ENCODE measurements at regions not wholly inside any gene's neighbourhood (a gene's known extent, or its start where the extent isn't known, plus 50 kb on each side); places are given as distances from the start of the nearest gene placed in this dataset.
A peak's percentile ranks its signal among the peaks of the same experiment; 100 is the strongest.

DNA sequence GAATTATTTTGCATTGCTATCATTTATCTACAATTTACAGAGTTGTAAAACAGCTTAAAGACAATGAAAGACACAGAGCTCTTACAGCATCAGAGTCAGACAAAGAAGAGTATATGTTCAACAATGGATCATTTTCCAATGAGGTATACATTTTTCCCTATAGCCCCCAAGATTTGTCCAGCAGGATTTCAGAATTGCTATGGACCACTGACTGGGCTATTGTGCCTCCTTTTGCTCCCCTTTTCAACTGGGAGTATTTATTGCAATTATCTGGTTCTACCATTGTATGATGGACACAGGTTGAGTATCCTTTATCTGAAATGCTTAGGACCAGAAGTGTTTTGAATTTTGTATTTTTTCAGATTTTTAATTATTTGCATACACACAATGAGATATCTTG lies 62.5 kb upstream of the DNAH14 start:
- TF ChIP-seq, protein P1, sequence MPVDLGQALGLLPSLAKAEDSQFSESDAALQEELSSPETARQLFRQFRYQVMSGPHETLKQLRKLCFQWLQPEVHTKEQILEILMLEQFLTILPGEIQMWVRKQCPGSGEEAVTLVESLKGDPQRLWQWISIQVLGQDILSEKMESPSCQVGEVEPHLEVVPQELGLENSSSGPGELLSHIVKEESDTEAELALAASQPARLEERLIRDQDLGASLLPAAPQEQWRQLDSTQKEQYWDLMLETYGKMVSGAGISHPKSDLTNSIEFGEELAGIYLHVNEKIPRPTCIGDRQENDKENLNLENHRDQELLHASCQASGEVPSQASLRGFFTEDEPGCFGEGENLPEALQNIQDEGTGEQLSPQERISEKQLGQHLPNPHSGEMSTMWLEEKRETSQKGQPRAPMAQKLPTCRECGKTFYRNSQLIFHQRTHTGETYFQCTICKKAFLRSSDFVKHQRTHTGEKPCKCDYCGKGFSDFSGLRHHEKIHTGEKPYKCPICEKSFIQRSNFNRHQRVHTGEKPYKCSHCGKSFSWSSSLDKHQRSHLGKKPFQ (tag by site-specific recombination; IDR thresholded peaks at IDR 0.05), result no peak
- TF ChIP-seq, protein P2, sequence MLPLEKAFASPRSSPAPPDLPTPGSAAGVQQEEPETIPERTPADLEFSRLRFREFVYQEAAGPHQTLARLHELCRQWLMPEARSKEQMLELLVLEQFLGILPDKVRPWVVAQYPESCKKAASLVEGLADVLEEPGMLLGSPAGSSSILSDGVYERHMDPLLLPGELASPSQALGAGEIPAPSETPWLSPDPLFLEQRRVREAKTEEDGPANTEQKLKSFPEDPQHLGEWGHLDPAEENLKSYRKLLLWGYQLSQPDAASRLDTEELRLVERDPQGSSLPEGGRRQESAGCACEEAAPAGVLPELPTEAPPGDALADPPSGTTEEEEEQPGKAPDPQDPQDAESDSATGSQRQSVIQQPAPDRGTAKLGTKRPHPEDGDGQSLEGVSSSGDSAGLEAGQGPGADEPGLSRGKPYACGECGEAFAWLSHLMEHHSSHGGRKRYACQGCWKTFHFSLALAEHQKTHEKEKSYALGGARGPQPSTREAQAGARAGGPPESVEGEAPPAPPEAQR (tag by site-specific recombination; IDR thresholded peaks at IDR 0.05), result no peak
- peak; percentile 36 for TF ChIP-seq SETDB1 (IDR thresholded peaks at IDR 0.05; ENCODE audit: insufficient read length, low read length)
- H3K27ac ChIP-seq (ENCODE audit: extremely low read depth, low read depth, low read length), result no peak overlapping the region
- H3K4me3 ChIP-seq (ENCODE audit: low read depth, low read length), result no peak overlapping the region
- H3K9me3 ChIP-seq (ENCODE audit: control insufficient read depth, insufficient read depth, low read depth, low read length), result no peaks in the 10 kb centered on the region; the same call in 1 of the 2 replicates
- ChIA-PET POLR2A (no interaction called here), CTCF (interaction anchor here (1.1 kb wide), 1 partner anchor 354 kb away, joined by 4 read pairs; no protein-coding TSS in a partner anchor)
- H3K36me3 ChIP-seq (ENCODE audit: control insufficient read depth in 2 of 2, insufficient read depth in 1 of 2, low read length in 2 of 2), result no peaks in the 10 kb centered on the region
- no peaks in the 10 kb centered on the region for H3K4me1 ChIP-seq (ENCODE audit: control insufficient read depth, insufficient read depth, low read length)

DNA sequence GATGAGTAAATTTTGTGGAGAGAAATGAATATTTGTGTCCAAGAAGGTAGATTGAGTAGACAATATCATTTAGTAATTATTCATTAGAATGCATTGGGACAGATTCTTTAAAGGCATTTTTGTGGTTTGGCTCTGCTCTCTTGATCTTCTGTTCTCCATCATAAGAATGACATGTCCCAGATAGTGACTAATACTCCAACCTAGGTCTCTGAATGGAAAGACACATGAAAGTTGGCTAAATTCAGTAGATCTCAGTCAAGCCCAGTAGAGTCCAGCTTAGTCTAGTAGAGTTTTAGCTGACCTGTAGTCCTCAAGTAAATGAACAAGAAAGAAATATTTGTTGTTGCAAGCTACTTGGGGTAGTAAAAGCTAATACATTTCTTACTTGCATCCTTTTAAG lies 61.8 kb upstream of the DNAH14 start:
- Histone ChIP-seq H3K4me3 (ENCODE audit: low read depth, low read length) (no peak overlapping the region), H3K36me3 (ENCODE audit: control insufficient read depth in 2 of 2, insufficient read depth in 1 of 2, low read length in 2 of 2) (no peaks in the 10 kb centered on the region), H3K9me3 (ENCODE audit: control insufficient read depth, insufficient read depth, low read depth, low read length) (no peaks in the 10 kb centered on the region; the same call in 1 of the 2 replicates), H3K4me1 (ENCODE audit: control insufficient read depth, insufficient read depth, low read length) (peaks cover 3% of the 10 kb centered on the region), H3K27ac (ENCODE audit: extremely low read depth, low read depth, low read length) (no peak overlapping the region)
- CTCF ChIA-PET, result no interaction called here
- POLR2A ChIA-PET, result no interaction called here
- TF ChIP-seq ZNF394 (tag by site-specific recombination; IDR thresholded peaks at IDR 0.05; ENCODE audit: borderline replicate concordance), result no peak
- no peak for TF ChIP-seq ZBTB49 (tag by site-specific recombination; IDR thresholded peaks at IDR 0.05; ENCODE audit: low read depth)
- no peak for TF ChIP-seq ZNF658 (tag by site-specific recombination; IDR thresholded peaks at IDR 0.05)
- no peak for TF ChIP-seq ZNF2 (tag by site-specific recombination; IDR thresholded peaks at IDR 0.05)
- no peak for TF ChIP-seq ZNF280D (tag by site-specific recombination; IDR thresholded peaks at IDR 0.05)
- no peak for TF ChIP-seq ZNF777 (tag by site-specific recombination; IDR thresholded peaks at IDR 0.05; ENCODE audit: borderline replicate concordance)
- TF ChIP-seq CTCF (tag by site-specific recombination; IDR thresholded peaks at IDR 0.05), result no peak
- no peak for TF ChIP-seq ZBTB48 (tag by site-specific recombination; IDR thresholded peaks at IDR 0.05)
- TF ChIP-seq ZNF16 (tag by site-specific recombination; IDR thresholded peaks at IDR 0.05; ENCODE audit: low read depth), result no peak
- TF ChIP-seq ZNF621 (tag by site-specific recombination; IDR thresholded peaks at IDR 0.05), result no peak
- no peak for TF ChIP-seq ZEB2 (tag by site-specific recombination; IDR thresholded peaks at IDR 0.05)
- TF ChIP-seq GLIS2 (tag by site-specific recombination; IDR thresholded peaks at IDR 0.05), result no peak
- no peak for TF ChIP-seq ZNF138 (tag by site-specific recombination; IDR thresholded peaks at IDR 0.05; ENCODE audit: borderline replicate concordance)
- TF ChIP-seq, protein P3, sequence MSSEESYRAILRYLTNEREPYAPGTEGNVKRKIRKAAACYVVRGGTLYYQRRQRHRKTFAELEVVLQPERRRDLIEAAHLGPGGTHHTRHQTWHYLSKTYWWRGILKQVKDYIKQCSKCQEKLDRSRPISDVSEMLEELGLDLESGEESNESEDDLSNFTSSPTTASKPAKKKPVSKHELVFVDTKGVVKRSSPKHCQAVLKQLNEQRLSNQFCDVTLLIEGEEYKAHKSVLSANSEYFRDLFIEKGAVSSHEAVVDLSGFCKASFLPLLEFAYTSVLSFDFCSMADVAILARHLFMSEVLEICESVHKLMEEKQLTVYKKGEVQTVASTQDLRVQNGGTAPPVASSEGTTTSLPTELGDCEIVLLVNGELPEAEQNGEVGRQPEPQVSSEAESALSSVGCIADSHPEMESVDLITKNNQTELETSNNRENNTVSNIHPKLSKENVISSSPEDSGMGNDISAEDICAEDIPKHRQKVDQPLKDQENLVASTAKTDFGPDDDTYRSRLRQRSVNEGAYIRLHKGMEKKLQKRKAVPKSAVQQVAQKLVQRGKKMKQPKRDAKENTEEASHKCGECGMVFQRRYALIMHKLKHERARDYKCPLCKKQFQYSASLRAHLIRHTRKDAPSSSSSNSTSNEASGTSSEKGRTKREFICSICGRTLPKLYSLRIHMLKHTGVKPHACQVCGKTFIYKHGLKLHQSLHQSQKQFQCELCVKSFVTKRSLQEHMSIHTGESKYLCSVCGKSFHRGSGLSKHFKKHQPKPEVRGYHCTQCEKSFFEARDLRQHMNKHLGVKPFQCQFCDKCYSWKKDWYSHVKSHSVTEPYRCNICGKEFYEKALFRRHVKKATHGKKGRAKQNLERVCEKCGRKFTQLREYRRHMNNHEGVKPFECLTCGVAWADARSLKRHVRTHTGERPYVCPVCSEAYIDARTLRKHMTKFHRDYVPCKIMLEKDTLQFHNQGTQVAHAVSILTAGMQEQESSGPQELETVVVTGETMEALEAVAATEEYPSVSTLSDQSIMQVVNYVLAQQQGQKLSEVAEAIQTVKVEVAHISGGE (tag by site-specific recombination; conservative IDR thresholded peaks at IDR 0.05; ENCODE audit: low read depth), result no peak
- no peak for TF ChIP-seq ZBTB6 (tag by site-specific recombination; IDR thresholded peaks at IDR 0.05)

All from HEK293 (cell line).